ENCODE measurements at regions not wholly inside any gene's neighbourhood (a gene's known extent, or its start where the extent isn't known, plus 50 kb on each side); places are given as distances from the start of the nearest gene placed in this dataset.

DNA sequence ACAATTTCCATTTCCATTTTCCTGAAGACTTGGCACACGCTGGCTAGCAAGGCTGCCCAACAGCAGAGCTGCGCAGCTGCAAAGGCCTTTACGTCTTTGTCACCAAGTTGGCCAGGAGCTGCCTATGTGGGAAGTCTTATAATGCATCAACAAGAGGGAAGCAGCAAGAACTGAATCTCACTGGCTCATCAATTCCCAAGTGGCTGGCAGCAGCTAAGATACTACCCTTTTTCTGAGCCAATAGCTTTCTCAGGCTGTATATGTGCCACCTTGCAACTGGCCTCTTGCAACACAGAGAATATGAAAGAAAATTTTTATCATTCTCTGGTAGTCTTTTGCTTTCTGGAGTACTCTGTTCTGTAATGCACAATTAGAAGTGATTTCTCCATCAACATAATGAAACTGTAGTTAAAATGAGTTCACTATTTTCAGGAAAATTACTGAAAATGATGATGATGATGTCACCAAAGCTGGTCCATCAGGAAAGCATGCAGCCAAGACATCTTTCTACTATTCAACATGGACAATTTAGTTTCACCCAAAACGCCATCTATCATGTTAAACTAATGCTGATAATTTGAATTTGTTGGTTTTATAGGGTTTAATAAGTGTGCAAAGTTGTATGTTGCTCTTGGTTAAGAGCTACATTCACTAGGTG lies 97.3 kb upstream of the FOXA2 start:
- no peak overlapping the region for H3K9ac ChIP-seq (ENCODE audit: low read length)
- H3K27ac ChIP-seq (ENCODE audit: low read depth, low read length): no peak overlapping the region
- 0 out of 2 replicates have a peak, but pooled peaks cover 6% of the 10 kb centered on the region for H3K4me1 ChIP-seq (ENCODE audit: control insufficient read depth, insufficient read depth, low read length)
- no peaks in the 10 kb centered on the region for H3K36me3 ChIP-seq (ENCODE audit: control insufficient read depth, insufficient read depth, low read length)
- peaks cover 10% of the 10 kb centered on the region for H3K9me3 ChIP-seq (ENCODE audit: control insufficient read depth, insufficient read depth, low read depth, low read length)
- peaks cover 18% of the 10 kb centered on the region for H3K27me3 ChIP-seq (ENCODE audit: control insufficient read depth, insufficient read depth, low read length)
- no peak overlapping the region for H3K4me3 ChIP-seq (ENCODE audit: low read depth, low read length)

DNA sequence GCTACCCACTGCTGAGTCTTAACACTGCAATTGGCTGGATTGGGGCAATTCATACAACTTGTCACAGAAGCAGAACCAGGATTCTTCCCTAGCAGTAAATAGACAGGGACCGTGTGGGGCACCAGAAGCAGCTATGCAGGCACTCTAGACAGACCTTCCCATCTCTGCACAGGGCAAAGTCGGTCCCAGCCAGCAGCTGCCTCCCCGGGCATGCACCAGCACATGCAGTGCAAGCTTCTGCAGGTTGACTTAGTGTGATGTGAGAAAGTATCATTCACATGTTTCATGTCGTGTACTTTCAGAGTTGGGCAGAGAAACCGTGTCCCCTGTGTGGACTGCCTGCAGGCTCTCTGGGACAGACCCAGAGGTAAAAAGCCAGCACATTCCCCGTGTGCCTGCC lies 98.0 kb upstream of the FOXA2 start:
- no peaks in the 10 kb centered on the region for H3K36me3 ChIP-seq (ENCODE audit: control insufficient read depth, insufficient read depth, low read length)
- H3K4me1 ChIP-seq (ENCODE audit: control insufficient read depth, insufficient read depth, low read length): 0 out of 2 replicates have a peak, but pooled peaks cover 6% of the 10 kb centered on the region
- H3K9me3 ChIP-seq (ENCODE audit: control insufficient read depth, insufficient read depth, low read depth, low read length): peaks cover 10% of the 10 kb centered on the region
- H3K27ac ChIP-seq (ENCODE audit: low read depth, low read length): no peak overlapping the region
- H3K4me3 ChIP-seq (ENCODE audit: low read depth, low read length): no peak overlapping the region
- H3K27me3 ChIP-seq (ENCODE audit: control insufficient read depth, insufficient read depth, low read length): peaks cover 18% of the 10 kb centered on the region
- no peak overlapping the region for H3K9ac ChIP-seq (ENCODE audit: low read length)

DNA sequence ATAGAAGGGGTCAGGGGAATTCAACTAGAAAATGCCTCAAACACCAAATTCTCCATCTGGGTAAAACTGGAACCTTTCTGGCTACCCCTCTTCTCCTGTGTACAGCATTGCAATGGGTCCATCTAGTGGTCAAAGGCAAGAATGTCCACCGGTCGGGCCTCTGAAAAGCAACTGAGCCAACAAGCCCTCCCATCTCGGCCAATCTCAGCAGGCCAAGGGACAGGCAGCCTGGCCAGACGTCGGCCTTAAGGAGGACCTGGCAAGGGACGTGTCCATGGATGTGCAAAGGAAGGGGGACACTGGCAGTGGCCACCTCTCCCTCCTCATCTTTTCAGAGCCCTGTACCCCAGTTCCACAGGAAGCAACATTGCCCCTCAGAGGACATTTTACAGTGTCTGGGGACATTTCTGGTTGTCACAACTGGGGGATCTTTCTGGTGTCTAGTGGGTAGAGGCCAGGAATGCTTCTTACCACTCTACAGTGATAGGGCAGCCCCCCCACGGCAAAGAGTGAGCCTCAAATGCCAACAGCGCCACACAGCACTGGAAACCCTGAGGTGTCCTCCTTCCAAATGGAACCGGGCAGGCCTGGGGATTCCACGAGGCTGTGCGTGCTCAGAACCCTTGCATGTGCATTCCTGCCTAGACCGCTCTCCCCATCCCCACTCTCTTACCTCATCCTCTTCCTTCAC lies 99.8 kb upstream of the FOXA2 start:
- peaks cover 24% of the 10 kb centered on the region for H3K27me3 ChIP-seq (ENCODE audit: control insufficient read depth, insufficient read depth, low read length)
- no peak overlapping the region for H3K9ac ChIP-seq (ENCODE audit: low read length)
- H3K27ac ChIP-seq (ENCODE audit: low read depth, low read length): no peak overlapping the region
- no peaks in the 10 kb centered on the region for H3K36me3 ChIP-seq (ENCODE audit: control insufficient read depth, insufficient read depth, low read length)
- peaks cover 2% of the 10 kb centered on the region; the same call in 1 of the 2 replicates for H3K9me3 ChIP-seq (ENCODE audit: control insufficient read depth, insufficient read depth, low read depth, low read length)
- 0 out of 2 replicates have a peak, but pooled peaks cover 6% of the 10 kb centered on the region for H3K4me1 ChIP-seq (ENCODE audit: control insufficient read depth, insufficient read depth, low read length)
- H3K4me3 ChIP-seq (ENCODE audit: low read depth, low read length): no peak overlapping the region

DNA sequence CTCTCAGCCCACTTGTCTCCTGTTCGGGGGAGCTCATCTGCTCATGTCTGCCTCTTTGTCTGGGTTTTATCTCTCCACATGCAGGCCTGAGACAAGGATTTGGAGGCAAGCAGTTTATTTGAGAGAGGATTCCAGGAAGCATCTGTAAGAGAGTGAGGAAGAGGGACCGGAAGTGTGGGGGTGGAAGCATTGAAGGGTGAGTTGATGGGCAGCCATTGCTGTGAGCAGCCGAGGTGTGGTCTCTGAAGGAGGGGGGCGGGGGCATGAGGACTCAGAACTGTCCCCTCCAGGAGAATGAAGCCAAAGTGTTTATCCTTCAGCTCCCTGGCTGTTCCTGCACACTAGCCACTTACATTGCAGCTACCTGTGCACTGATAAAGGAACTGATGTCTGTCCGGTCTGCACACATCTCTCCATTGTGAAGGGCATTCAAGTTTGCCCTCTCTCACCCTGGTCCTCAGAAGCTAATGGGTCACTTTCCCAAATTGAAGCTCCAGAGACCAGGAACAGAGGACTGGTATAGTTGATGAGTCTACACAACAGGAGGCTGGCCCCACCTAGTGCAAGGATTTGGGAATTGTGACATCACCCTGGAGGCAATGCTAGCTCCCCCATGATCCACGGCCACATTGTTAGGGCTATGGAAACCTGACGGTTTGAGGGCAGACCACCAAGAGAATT lies 100.5 kb upstream of the FOXA2 start:
- peaks cover 4% of the 10 kb centered on the region; the same call in 1 of the 2 replicates for H3K9me3 ChIP-seq (ENCODE audit: control insufficient read depth, insufficient read depth, low read depth, low read length)
- H3K4me1 ChIP-seq (ENCODE audit: control insufficient read depth, insufficient read depth, low read length): 0 out of 2 replicates have a peak, but pooled peaks cover 6% of the 10 kb centered on the region
- H3K4me3 ChIP-seq (ENCODE audit: low read depth, low read length): no peak overlapping the region
- H3K27ac ChIP-seq (ENCODE audit: low read depth, low read length): no peak overlapping the region
- H3K9ac ChIP-seq (ENCODE audit: low read length): no peak overlapping the region
- H3K27me3 ChIP-seq (ENCODE audit: control insufficient read depth, insufficient read depth, low read length): peaks cover 24% of the 10 kb centered on the region
- no peaks in the 10 kb centered on the region for H3K36me3 ChIP-seq (ENCODE audit: control insufficient read depth, insufficient read depth, low read length)

DNA sequence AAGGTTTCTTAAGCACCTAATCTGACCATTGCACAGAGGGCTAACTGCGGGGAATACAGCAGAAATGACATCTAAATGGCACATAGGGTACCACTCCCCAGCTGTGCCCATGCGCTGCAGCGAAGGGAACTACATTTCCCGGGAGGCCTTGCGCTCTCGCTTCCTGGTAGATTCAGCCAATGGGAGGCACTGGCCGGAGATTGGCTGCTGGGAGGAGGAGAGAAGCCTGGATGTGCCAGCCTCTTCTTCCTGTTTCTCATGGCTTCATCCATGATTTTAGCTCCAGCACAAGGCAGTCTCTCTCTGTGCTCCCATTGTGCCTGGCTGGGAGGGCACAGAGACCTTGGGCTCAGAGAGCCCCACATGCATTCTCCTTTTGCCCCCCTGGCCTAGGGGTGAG lies 101.7 kb upstream of the FOXA2 start:
- Histone ChIP-seq H3K4me3 (ENCODE audit: low read depth, low read length) (no peak overlapping the region), H3K9ac (ENCODE audit: low read length) (no peak overlapping the region), H3K27me3 (ENCODE audit: control insufficient read depth, insufficient read depth, low read length) (peaks cover 24% of the 10 kb centered on the region), H3K4me1 (ENCODE audit: control insufficient read depth, insufficient read depth, low read length) (0 out of 2 replicates have a peak, but pooled peaks cover 6% of the 10 kb centered on the region), H3K36me3 (ENCODE audit: control insufficient read depth, insufficient read depth, low read length) (no peaks in the 10 kb centered on the region), H3K9me3 (ENCODE audit: control insufficient read depth, insufficient read depth, low read depth, low read length) (peaks cover 4% of the 10 kb centered on the region; the same call in 1 of the 2 replicates), H3K27ac (ENCODE audit: low read depth, low read length) (no peak overlapping the region)

DNA sequence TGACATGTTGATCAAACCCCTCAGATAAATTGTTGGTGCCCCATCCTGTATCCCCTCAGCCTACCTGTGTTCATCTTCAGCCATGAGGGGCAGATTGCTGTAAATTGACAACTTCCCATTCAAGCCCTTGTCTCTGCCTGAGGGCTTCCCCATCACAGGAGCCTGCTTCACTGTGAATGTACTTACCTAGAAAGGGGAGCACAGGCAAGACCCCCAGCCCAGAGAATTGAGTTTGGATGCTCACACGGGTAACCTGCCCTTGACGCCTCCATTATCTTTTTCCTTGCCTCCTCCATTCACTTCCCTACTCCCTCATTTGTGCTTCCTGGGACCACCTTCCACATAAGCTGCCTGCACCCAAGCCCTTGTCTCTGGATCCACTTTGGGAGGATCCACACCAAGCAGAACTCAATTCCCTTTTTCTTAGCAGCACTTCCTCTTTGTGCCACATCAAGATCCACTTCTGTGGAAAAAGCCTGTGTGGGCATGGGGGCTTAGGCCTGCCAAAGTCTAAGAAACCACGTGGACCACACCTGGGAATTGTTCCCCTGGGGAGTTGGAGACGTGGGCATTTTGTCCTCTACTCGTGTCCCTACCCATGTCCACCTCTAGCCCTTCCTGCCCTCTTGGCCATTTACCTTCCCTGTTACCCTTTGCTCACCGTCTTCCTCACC lies 103.4 kb upstream of the FOXA2 start:
- Histone ChIP-seq H3K36me3 (ENCODE audit: control insufficient read depth, insufficient read depth, low read length) (no peaks in the 10 kb centered on the region), H3K27ac (ENCODE audit: low read depth, low read length) (no peak overlapping the region), H3K9ac (ENCODE audit: low read length) (no peak overlapping the region), H3K27me3 (ENCODE audit: control insufficient read depth, insufficient read depth, low read length) (peaks cover 21% of the 10 kb centered on the region), H3K4me1 (ENCODE audit: control insufficient read depth, insufficient read depth, low read length) (peaks cover 9% of the 10 kb centered on the region; the same call in 1 of the 2 replicates), H3K4me3 (ENCODE audit: low read depth, low read length) (no peak overlapping the region), H3K9me3 (ENCODE audit: control insufficient read depth, insufficient read depth, low read depth, low read length) (peaks cover 4% of the 10 kb centered on the region; the same call in 1 of the 2 replicates)

DNA sequence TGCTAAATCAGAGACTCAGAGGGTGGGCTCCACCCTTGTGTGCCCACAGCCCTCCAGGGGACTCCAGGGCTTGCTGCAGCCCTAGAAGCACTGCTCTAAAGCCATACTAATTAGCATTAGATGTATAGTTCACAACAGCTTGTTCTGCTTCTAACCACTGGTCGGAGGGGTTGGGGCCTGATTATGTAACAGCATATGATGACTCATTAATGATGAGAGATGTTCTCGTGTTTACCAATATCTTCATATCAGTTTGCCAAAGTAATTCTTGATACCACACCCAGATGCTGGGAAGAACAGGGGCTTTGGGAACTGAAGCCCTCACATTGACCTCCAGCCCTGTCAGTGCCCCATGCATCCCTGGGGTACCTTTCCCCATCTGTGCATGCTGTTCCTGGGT lies 104.1 kb upstream of the FOXA2 start:
- Histone ChIP-seq H3K4me3 (ENCODE audit: low read depth, low read length) (no peak overlapping the region), H3K9me3 (ENCODE audit: control insufficient read depth, insufficient read depth, low read depth, low read length) (peaks cover 4% of the 10 kb centered on the region; the same call in 1 of the 2 replicates), H3K36me3 (ENCODE audit: control insufficient read depth, insufficient read depth, low read length) (no peaks in the 10 kb centered on the region), H3K4me1 (ENCODE audit: control insufficient read depth, insufficient read depth, low read length) (peaks cover 9% of the 10 kb centered on the region; the same call in 1 of the 2 replicates), H3K27me3 (ENCODE audit: control insufficient read depth, insufficient read depth, low read length) (peaks cover 15% of the 10 kb centered on the region), H3K27ac (ENCODE audit: low read depth, low read length) (no peak overlapping the region), H3K9ac (ENCODE audit: low read length) (no peak overlapping the region)

DNA sequence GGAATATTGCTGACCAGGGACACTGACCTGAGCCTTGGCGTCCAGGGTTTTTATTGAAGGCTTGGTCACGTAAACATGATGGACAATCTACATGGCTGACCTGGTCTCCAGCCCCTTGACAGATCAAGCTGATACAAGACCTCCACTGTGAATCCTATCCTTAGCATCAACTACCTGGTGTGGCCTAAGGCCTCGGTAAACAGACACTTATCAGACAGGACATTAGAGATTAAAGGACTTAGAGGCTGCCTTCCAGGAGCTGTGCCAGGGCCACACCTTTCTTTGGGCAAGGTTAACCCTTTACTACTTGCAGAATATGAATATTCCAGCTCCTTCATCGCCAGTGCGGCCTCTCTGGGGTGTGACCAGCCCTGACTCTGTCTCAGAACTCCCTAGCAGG lies 104.9 kb upstream of the FOXA2 start:
- peaks cover 7% of the 10 kb centered on the region; the same call in 1 of the 2 replicates for H3K4me1 ChIP-seq (ENCODE audit: control insufficient read depth, insufficient read depth, low read length)
- no peak overlapping the region for H3K4me3 ChIP-seq (ENCODE audit: low read depth, low read length)
- no peaks in the 10 kb centered on the region for H3K36me3 ChIP-seq (ENCODE audit: control insufficient read depth, insufficient read depth, low read length)
- peaks cover 11% of the 10 kb centered on the region for H3K27me3 ChIP-seq (ENCODE audit: control insufficient read depth, insufficient read depth, low read length)
- peaks cover 4% of the 10 kb centered on the region; the same call in 1 of the 2 replicates for H3K9me3 ChIP-seq (ENCODE audit: control insufficient read depth, insufficient read depth, low read depth, low read length)
- no peak overlapping the region for H3K27ac ChIP-seq (ENCODE audit: low read depth, low read length)
- no peak overlapping the region for H3K9ac ChIP-seq (ENCODE audit: low read length)

DNA sequence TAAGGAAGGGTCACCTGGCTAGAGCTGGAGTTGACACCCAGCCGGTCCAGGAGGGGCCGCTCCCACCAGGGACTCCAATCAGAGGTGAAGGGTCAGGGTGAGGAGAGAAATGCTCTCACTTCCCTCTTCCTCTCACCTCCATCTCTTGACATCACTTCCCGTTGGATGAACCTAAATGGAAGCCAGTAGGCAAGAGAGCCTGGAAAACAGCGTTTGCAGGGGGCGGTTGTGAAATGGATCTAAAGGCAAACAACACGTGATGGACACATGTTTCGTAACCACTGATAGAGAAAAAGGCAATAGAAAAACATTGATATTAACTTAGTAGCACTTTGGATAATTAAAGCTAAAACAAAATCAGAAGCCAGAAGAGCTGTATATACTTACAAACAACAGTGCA lies 105.6 kb upstream of the FOXA2 start:
- Histone ChIP-seq H3K9ac (ENCODE audit: low read length) (no peak overlapping the region), H3K27ac (ENCODE audit: low read depth, low read length) (no peak overlapping the region), H3K27me3 (ENCODE audit: control insufficient read depth, insufficient read depth, low read length) (peaks cover 11% of the 10 kb centered on the region), H3K4me1 (ENCODE audit: control insufficient read depth, insufficient read depth, low read length) (peaks cover 3% of the 10 kb centered on the region; the same call in 1 of the 2 replicates), H3K9me3 (ENCODE audit: control insufficient read depth, insufficient read depth, low read depth, low read length) (peaks cover 4% of the 10 kb centered on the region; the same call in 1 of the 2 replicates), H3K4me3 (ENCODE audit: low read depth, low read length) (no peak overlapping the region), H3K36me3 (ENCODE audit: control insufficient read depth, insufficient read depth, low read length) (no peaks in the 10 kb centered on the region)

DNA sequence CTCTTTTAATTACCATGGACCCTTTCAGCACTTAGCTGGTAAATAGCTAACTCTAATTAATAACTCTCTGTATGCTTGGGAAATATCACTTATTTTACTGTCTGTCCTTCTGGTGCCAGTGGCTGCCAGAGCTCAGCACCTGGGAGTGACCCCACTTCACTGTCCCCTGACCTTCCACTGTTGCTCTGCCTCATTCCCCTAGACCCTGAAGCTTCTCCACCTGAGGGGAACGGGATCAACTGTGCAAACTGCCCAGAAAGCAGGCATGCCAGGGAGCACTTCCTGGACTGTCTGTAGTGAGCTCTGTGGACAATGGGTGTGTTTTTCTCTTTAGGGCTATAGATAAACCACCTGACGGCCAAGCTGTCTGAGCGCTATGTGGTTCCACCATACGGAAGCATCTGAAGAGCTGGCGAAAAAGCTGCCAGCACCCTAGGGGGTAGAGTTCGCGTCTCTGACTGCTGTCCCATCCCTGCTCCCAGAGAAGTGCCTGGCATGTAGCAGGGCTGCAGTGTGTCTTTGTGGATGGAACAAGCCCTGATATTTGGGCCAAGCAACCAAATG lies 106.3 kb upstream of the FOXA2 start:
- Histone ChIP-seq H3K4me1 (ENCODE audit: control insufficient read depth, insufficient read depth, low read length) (peaks cover 3% of the 10 kb centered on the region; the same call in 1 of the 2 replicates), H3K27ac (ENCODE audit: low read depth, low read length) (no peak overlapping the region), H3K9me3 (ENCODE audit: control insufficient read depth, insufficient read depth, low read depth, low read length) (peaks cover 4% of the 10 kb centered on the region; the same call in 1 of the 2 replicates), H3K9ac (ENCODE audit: low read length) (no peak overlapping the region), H3K27me3 (ENCODE audit: control insufficient read depth, insufficient read depth, low read length) (peaks cover 11% of the 10 kb centered on the region), H3K4me3 (ENCODE audit: low read depth, low read length) (no peak overlapping the region), H3K36me3 (ENCODE audit: control insufficient read depth, insufficient read depth, low read length) (no peaks in the 10 kb centered on the region)

Measured in HUES6 (cell line).